OCI-LY1 (cell line): ENCODE measurements at regions not wholly inside any gene's neighbourhood (a gene's known extent, or its start where the extent isn't known, plus 50 kb on each side); places are given as distances from the start of the nearest gene placed in this dataset.

Experiments used
- H2AFZ ChIP-seq: fragments of 200-600 bp; sonication (generic), shearing (Covaris generic); 2 replicates; pipeline ENCODE4 v1.6.0; 2014; ENCODE audit warnings: antibody characterized with exemption, mild to moderate bottlenecking, low read length
- H3F3A ChIP-seq: fragments of 200-600 bp; sonication (generic), shearing (Covaris generic); 2 replicates; pipeline ENCODE4 v1.6.0; 2014; ENCODE audit warnings: mild to moderate bottlenecking, antibody characterized with exemption, low read length, moderate library complexity; ENCODE audit not compliant: insufficient read depth
- H3K27ac ChIP-seq: fragments of 200-600 bp; sonication (generic); 2 replicates; pipeline ENCODE4 v1.5.1; 2014; ENCODE audit warnings: low read length, mixed run types, mild to moderate bottlenecking, low read depth; ENCODE audit not compliant: poor library complexity, severe bottlenecking
- H3K27me3 ChIP-seq: fragments of 200-600 bp; sonication (generic); 2 replicates; pipeline ENCODE4 v1.6.0; 2014; ENCODE audit warnings: antibody characterized with exemption, mild to moderate bottlenecking, low read length, moderate library complexity; ENCODE audit not compliant: insufficient read depth
- H3K36me3 ChIP-seq: fragments of 200-600 bp; sonication (generic); 2 replicates; pipeline ENCODE4 v1.6.1; 2014; ENCODE audit warnings: mild to moderate bottlenecking, antibody characterized with exemption, low read length, moderate library complexity, mixed read lengths; ENCODE audit not compliant: insufficient read depth
- H3K4me1 ChIP-seq: fragments of 200-600 bp; sonication (generic); 2 replicates; pipeline ENCODE4 v1.5.1; 2014; ENCODE audit warnings: mild to moderate bottlenecking, low read length, moderate library complexity; ENCODE audit not compliant: insufficient read depth, severe bottlenecking
- H3K4me2 ChIP-seq: fragments of 200-600 bp; sonication (generic), shearing (Covaris generic); 2 replicates; pipeline ENCODE4 v1.6.1; 2014; ENCODE audit warnings: low read length
- H3K4me3 ChIP-seq: fragments of 200-600 bp; sonication (generic); 2 replicates; pipeline ENCODE4 v1.5.1; 2014; ENCODE audit warnings: low read length, low read depth, mild to moderate bottlenecking, mixed read lengths; ENCODE audit not compliant: poor library complexity, severe bottlenecking
- H3K79me2 ChIP-seq: fragments of 200-600 bp; shearing (Covaris generic); 2 replicates; pipeline ENCODE4 v1.6.1; 2016; ENCODE audit warnings: mixed run types, low read length, mixed read lengths; ENCODE audit not compliant: insufficient read depth
- H3K9ac ChIP-seq: fragments of 200-600 bp; sonication (generic), shearing (Covaris generic); 2 replicates; pipeline ENCODE4 v1.6.1; 2014; ENCODE audit warnings: mild to moderate bottlenecking, low read length, mixed read lengths
- H3K9me2 ChIP-seq: fragments of 200-600 bp; sonication (generic), shearing (Covaris generic); 2 replicates; pipeline ENCODE4 v1.6.1; 2014; ENCODE audit warnings: low read depth, mild to moderate bottlenecking, low read length, mixed read lengths
- H3K9me3 ChIP-seq: fragments of 200-600 bp; shearing (Covaris generic); 2 replicates; pipeline ENCODE4 v1.6.1; 2014; ENCODE audit warnings: low read length, mixed read lengths
- H4K20me1 ChIP-seq: fragments of 200-600 bp; sonication (generic), shearing (Covaris generic); 2 replicates; pipeline ENCODE4 v1.6.0; 2016; ENCODE audit warnings: mild to moderate bottlenecking, low read length; ENCODE audit not compliant: insufficient read depth
- CTCF ChIP-seq: fragments of 200-600 bp; sonication (generic), shearing (Covaris generic); IDR thresholded peaks from 2 replicates; pipeline ENCODE4 v1.5.1; 2017; ENCODE audit warnings: mild to moderate bottlenecking, antibody characterized with exemption, low read length, moderate library complexity, mixed read lengths
- EZH2 ChIP-seq: fragments of 200-600 bp; sonication (generic), shearing (Covaris generic); IDR thresholded peaks from 2 replicates; pipeline ENCODE4 v1.8.0; 2017; ENCODE audit warnings: borderline replicate concordance, mixed run types, mild to moderate bottlenecking, antibody characterized with exemption, low read length, moderate library complexity, mixed read lengths

DNA sequence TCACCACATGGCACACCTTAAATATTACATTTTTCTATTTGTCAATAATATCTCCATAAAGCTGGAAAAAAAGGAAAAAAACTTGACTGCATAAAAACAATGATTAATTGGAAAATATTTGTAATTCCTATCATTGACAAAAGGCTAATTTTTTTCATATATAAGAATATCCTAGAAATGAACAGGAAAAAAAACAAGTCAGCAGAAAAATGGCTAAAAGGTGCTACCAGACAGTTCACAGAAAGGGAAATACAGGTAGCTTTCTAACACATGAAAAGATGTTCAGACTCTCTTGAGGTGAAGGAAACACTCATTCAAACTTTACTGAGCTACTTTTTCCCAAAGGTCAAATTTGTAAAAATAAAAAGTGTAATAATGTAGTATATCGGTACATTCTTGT, 104.1 kb upstream of the SCAF8 start:
- H3K79me2 ChIP-seq: no peaks in the 10 kb centered on the region
- H3K27me3 ChIP-seq: no peaks in the 10 kb centered on the region
- H3K9me3 ChIP-seq: 0 out of 2 replicates have a peak, but pooled peaks cover 3% of the 10 kb centered on the region
- H3K4me1 ChIP-seq: no peaks in the 10 kb centered on the region
- no peaks in the 10 kb centered on the region for H4K20me1 ChIP-seq
- no peaks in the 10 kb centered on the region for H3K9me2 ChIP-seq
- no peaks in the 10 kb centered on the region for H3K36me3 ChIP-seq
- no peak overlapping the region for H3K27ac ChIP-seq
- H2AFZ ChIP-seq: no peak overlapping the region
- H3K4me2 ChIP-seq: no peak overlapping the region
- H3F3A ChIP-seq: no peaks in the 10 kb centered on the region
- H3K4me3 ChIP-seq: no peak overlapping the region
- H3K9ac ChIP-seq: no peak overlapping the region
- no peak for TF ChIP-seq CTCF
- TF ChIP-seq EZH2: no peak

DNA sequence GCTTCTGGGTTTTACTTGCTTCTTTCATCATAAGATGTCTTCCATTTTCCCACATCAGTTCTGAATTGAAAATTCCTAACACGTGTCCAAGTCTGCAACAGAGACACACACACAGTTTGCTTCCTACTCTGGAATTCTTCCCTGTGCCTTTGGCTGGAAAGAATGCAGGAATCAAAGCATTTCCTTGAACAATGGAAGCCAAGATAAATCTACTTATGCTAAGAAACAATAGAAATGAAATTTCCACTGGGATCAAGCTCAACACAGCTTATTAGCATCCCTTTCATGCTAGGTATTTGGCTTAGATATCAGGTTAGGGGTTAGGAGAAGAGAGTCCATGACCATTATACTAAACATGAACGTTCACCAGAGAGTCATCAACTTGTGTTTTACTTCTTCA, 101.1 kb upstream of the SCAF8 start:
- Histone ChIP-seq H3K4me3 (no peak overlapping the region), H3K27me3 (no peaks in the 10 kb centered on the region), H3K9ac (no peak overlapping the region), H3K9me3 (no peaks in the 10 kb centered on the region), H3F3A (no peaks in the 10 kb centered on the region), H3K4me2 (no peak overlapping the region), H3K79me2 (no peaks in the 10 kb centered on the region), H4K20me1 (no peaks in the 10 kb centered on the region), H3K4me1 (no peaks in the 10 kb centered on the region), H3K36me3 (no peaks in the 10 kb centered on the region), H2AFZ (no peak overlapping the region), H3K27ac (no peak overlapping the region), H3K9me2 (no peaks in the 10 kb centered on the region)
- no peak for TF ChIP-seq CTCF
- no peak for TF ChIP-seq EZH2

DNA sequence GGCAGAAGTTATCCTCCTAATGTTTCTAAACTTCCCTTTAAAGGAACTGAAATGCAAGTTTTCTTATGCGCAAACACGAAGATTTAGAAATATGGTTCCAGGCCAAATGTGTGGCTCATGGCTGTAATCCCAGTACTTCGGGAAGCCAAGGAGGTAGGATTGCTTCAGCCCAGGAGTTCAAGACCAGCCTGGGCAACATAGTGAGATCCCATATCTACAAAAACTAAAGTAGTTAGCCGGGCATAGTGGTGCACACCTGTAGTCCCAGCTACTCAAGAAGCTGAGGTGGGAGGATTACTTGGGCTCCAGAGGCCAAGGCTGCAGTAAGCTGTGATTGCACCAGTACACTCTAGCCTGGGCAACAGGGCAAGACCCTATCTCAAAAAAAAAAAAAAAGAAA, 95.8 kb upstream of the SCAF8 start:
- no peaks in the 10 kb centered on the region for H3K4me1 ChIP-seq
- H3K4me3 ChIP-seq: no peak overlapping the region
- H4K20me1 ChIP-seq: no peaks in the 10 kb centered on the region
- no peaks in the 10 kb centered on the region for H3F3A ChIP-seq
- no peak for TF ChIP-seq CTCF
- TF ChIP-seq EZH2: no peak
- no peaks in the 10 kb centered on the region for H3K27me3 ChIP-seq
- H3K27ac ChIP-seq: no peak overlapping the region
- H3K79me2 ChIP-seq: no peaks in the 10 kb centered on the region
- H3K4me2 ChIP-seq: no peak overlapping the region
- H3K9me2 ChIP-seq: no peaks in the 10 kb centered on the region
- no peak overlapping the region for H2AFZ ChIP-seq
- H3K9ac ChIP-seq: no peak overlapping the region
- no peaks in the 10 kb centered on the region for H3K9me3 ChIP-seq
- H3K36me3 ChIP-seq: no peaks in the 10 kb centered on the region
